Tibial nerve (tissue), 4 donors: ENCODE measurements at regions not wholly inside any gene's neighbourhood (a gene's known extent, or its start where the extent isn't known, plus 50 kb on each side); places are given as distances from the start of the nearest gene placed in this dataset.

ENCODE experiments used
- DNase-seq, 2 donors: peaks; one replicate each; pipeline ENCODE4 v3.0.0-alpha.2; 2019; ENCODE audit warnings: low spot score in 2 of 2
- H3K27ac ChIP-seq, 4 donors: fragments of 200-600 bp; sonication (generic) in 3 of 4; one replicate each; pipeline ENCODE4 v1.5.1; 2017 to 2019; ENCODE audit warnings: mild to moderate bottlenecking in 1 of 4
- H3K27me3 ChIP-seq, 2 donors: fragments of 200-600 bp; sonication (generic) in 1 of 2; one replicate each; pipeline versions ENCODE4 v1.5.1 to v1.6.0; 2017 to 2019
- H3K36me3 ChIP-seq, 3 donors: fragments of 200-600 bp; sonication (generic); one replicate each; pipeline ENCODE4 v1.5.1; 2018 to 2019
- H3K4me1 ChIP-seq, 4 donors: fragments of 200-600 bp; sonication (generic) in 3 of 4; one replicate each; pipeline ENCODE4 v1.5.1; 2017 to 2019
- H3K4me3 ChIP-seq, 4 donors: fragments of 200-600 bp; sonication (generic) in 3 of 4; one replicate each; pipeline ENCODE4 v1.5.1; 2017 to 2019; ENCODE audit warnings: mild to moderate bottlenecking in 1 of 4, moderate library complexity in 1 of 4
- H3K9me3 ChIP-seq, 4 donors: fragments of 200-600 bp; sonication (generic) in 3 of 4; one replicate each; pipeline ENCODE4 v1.5.1; 2017 to 2019
- EP300 ChIP-seq, 2 donors: sonication (generic); formaldehyde crosslinking; IDR thresholded peaks; one replicate each; pipeline ENCODE4 v1.6.1; 2017; ENCODE audit warnings: antibody characterized with exemption in 2 of 2, mild to moderate bottlenecking in 1 of 2
- POLR2A ChIP-seq, 2 donors: fragments of 450-650 bp; IDR thresholded peaks; one replicate each; pipeline ENCODE4 v1.6.1; 2017; ENCODE audit warnings: antibody characterized with exemption in 2 of 2, mild to moderate bottlenecking in 2 of 2, moderate library complexity in 2 of 2
- WGBS, 2 donors: methylation state at CpG; one replicate each; pipeline ENCODE4 v1.1.5; 2018; 5-methylcytosine and 5-hydroxymethylcytosine counted together
- TF ChIP-seq, protein P1 (sequence below), 5 experiments: fragments of 200-600 bp in 3 of 5; fragments of 450-650 bp in 2 of 5; sonication (generic) in 3 of 5; IDR thresholded peaks; one replicate each; pipeline ENCODE4 v1.5.1; 2016 to 2019; ENCODE audit warnings: antibody characterized with exemption in 5 of 5, mild to moderate bottlenecking in 3 of 5, moderate library complexity in 2 of 5

GRCh38 chr16:66130296-66130905 lies 236.1 kb upstream of the CDH5 start:
- Histone ChIP-seq H3K4me3 (no peak overlapping the region), H3K27me3 (no peaks in the 10 kb centered on the region), H3K36me3 (no peaks in the 10 kb centered on the region), H3K4me1 (peaks cover 0 to 42% (median 6%) of the 10 kb centered on the region in 4 donors), H3K9me3 (no peaks in the 10 kb centered on the region), H3K27ac (peak overlapping the region in 2 of 4 donors; percentile 46 to 79)
- DNase-seq, result no peak
- TF ChIP-seq, protein P1, sequence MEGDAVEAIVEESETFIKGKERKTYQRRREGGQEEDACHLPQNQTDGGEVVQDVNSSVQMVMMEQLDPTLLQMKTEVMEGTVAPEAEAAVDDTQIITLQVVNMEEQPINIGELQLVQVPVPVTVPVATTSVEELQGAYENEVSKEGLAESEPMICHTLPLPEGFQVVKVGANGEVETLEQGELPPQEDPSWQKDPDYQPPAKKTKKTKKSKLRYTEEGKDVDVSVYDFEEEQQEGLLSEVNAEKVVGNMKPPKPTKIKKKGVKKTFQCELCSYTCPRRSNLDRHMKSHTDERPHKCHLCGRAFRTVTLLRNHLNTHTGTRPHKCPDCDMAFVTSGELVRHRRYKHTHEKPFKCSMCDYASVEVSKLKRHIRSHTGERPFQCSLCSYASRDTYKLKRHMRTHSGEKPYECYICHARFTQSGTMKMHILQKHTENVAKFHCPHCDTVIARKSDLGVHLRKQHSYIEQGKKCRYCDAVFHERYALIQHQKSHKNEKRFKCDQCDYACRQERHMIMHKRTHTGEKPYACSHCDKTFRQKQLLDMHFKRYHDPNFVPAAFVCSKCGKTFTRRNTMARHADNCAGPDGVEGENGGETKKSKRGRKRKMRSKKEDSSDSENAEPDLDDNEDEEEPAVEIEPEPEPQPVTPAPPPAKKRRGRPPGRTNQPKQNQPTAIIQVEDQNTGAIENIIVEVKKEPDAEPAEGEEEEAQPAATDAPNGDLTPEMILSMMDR (IDR thresholded peaks at IDR 0.05), result no peak
- TF ChIP-seq POLR2A (IDR thresholded peaks at IDR 0.05), result no peak
- TF ChIP-seq EP300 (IDR thresholded peaks at IDR 0.05), result no peak
- 47 to 63% methylated on average over 5 of the region's 5 CpGs for WGBS, 2 donors

DNA sequence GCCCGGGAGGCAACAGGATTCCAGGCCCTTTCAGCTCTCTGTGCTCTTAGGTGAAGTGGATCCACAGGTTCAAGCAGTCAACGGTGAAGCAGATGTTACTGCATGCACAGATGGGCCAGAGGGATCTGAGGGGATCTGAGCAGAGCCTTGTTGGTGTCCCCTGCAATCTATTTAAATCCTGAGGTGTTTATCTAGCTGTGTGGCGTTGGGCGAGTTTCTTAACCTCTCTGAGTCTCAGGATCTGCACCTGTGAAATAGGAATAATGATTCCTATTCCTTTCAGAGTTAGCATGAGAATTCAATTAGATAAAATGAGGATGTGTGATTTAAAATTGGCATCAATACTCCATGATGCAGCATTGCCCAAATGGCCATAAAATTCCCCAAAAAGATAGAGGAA lies 237.3 kb upstream of the CDH5 start:
- Histone ChIP-seq H3K27me3 (no peaks in the 10 kb centered on the region), H3K36me3 (no peaks in the 10 kb centered on the region), H3K4me1 (peaks cover 0 to 31% (median 3%) of the 10 kb centered on the region in 4 donors), H3K4me3 (no peak overlapping the region), H3K9me3 (no peaks in the 10 kb centered on the region), H3K27ac (peak overlapping the region in 2 of 4 donors; percentile 46 to 79)
- TF ChIP-seq EP300 (IDR thresholded peaks at IDR 0.05) (no peak), POLR2A (IDR thresholded peaks at IDR 0.05) (no peak)
- TF ChIP-seq, protein P1 (IDR thresholded peaks at IDR 0.05), result no peak
- DNase-seq, result no peak
- WGBS, 2 donors, result 83 to 96% methylated on average over 3 to 4 of the region's 4 CpGs

DNA sequence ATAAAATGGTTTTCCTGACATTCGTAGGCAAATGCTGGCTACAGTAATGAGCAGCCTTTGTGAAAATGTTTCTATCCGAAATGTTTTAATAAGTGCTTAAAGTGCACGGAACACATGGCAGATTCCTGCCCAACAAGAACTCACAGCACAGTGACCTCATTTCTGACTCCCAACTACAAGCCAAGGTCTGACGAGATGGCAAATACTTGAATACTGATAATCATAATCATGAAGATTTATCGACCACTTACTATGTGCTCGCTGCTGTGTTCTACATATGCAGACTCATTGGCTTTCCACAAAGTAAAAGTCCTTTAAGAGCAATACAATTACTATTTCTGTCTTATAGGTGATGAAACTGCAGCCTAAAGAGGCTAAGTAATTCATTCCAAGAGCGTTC lies 238.1 kb upstream of the CDH5 start:
- Histone ChIP-seq H3K27me3 (no peaks in the 10 kb centered on the region), H3K27ac (peak overlapping the region in 2 of 4 donors; percentile 55 to 79), H3K9me3 (no peaks in the 10 kb centered on the region), H3K4me1 (peaks cover 0 to 31% (median 3%) of the 10 kb centered on the region in 4 donors), H3K36me3 (no peaks in the 10 kb centered on the region), H3K4me3 (no peak overlapping the region)
- no peak for DNase-seq
- no peak for TF ChIP-seq EP300 (IDR thresholded peaks at IDR 0.05)
- TF ChIP-seq POLR2A (IDR thresholded peaks at IDR 0.05), result no peak
- TF ChIP-seq, protein P1 (IDR thresholded peaks at IDR 0.05), result no peak
- 73 to 75% methylated on average over 7 of the region's 7 CpGs for WGBS, 2 donors

DNA sequence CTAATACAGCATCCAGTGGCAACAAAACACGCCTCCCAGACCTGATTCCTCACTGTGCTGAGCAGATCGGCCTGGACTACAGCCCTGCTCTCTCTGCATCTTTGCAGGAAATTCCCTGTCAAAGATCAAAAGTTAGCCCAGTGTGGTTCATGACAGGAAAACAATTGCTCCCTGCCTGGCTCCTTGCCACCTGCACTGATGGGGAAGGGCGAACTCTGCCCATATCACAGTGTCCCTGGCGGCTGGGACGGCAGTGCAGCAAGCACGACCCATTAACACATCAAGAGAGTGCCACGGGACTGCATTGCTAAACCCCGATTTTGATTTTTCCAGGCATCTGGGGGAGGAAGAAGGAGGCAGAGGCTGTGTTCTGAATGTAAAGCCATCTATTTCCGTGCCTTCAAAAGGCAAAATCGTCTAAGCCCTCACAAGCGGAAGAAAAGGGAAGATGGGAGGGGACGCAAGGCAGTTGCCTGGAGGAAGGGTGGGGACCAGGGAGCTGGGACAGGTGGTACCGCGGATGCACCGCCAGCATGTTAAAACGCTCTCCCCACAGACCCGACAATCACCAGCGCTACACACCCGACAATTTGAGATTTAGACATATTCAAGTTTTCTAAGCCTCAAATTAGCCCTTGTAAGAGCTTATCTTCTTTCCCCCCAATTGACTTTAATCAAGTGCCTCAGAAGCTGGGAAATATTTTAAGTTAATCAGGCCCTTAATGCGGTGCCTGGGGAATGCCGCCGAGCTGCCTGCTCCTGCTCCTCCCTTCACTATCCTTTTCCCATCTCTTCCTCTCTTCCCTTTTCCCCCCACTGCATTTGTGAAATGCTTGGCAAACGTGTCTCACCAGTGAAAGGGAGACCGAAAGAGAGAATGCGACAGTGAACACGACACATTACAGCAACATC lies 238.8 kb upstream of the CDH5 start:
- Histone ChIP-seq H3K4me3 (no peak overlapping the region), H3K27ac (peak overlapping the region in 2 of 4 donors; percentile 40 to 55), H3K36me3 (no peaks in the 10 kb centered on the region), H3K27me3 (no peaks in the 10 kb centered on the region), H3K9me3 (no peaks in the 10 kb centered on the region), H3K4me1 (peaks cover 0 to 31% (median 3%) of the 10 kb centered on the region in 4 donors)
- TF ChIP-seq POLR2A (IDR thresholded peaks at IDR 0.05) (no peak), EP300 (IDR thresholded peaks at IDR 0.05) (no peak)
- TF ChIP-seq, protein P1 (IDR thresholded peaks at IDR 0.05), result peak in 2 of 5 experiments; percentile 7 to 31
- WGBS, 2 donors, result 42 to 56% methylated on average over 26 of the region's 26 CpGs
- DNase-seq, result peak in 1 of 2 donors; percentile 20

DNA sequence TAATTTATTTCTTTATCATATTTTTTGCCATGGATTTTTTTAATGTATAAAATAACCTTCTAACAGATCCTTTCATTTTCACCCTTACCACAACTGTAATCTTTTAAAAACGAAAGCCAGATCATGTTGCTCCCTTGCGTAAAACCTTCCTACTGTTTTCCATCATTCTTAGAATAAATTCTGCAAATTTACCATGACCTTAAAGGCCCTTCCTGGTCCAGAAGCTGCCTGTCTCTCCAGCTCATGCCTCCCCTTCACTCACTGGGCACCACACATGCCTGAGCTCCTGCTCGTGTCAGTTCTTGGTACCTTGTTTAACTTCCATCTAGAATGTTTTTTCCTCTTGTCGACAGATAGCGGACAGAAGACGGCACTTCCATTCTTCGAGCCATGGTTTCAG lies 245.0 kb upstream of the CDH5 start:
- 75 to 91% methylated on average over 7 of the region's 7 CpGs for WGBS, 2 donors
- H3K4me3 ChIP-seq, result no peak overlapping the region
- DNase-seq, result no peak
- no peak for TF ChIP-seq POLR2A (IDR thresholded peaks at IDR 0.05)
- no peak for TF ChIP-seq EP300 (IDR thresholded peaks at IDR 0.05)
- TF ChIP-seq, protein P1 (IDR thresholded peaks at IDR 0.05), result no peak
- H3K36me3 ChIP-seq, result no peaks in the 10 kb centered on the region
- H3K27me3 ChIP-seq, result no peaks in the 10 kb centered on the region
- no peaks in the 10 kb centered on the region for H3K4me1 ChIP-seq
- no peaks in the 10 kb centered on the region for H3K9me3 ChIP-seq
- no peak overlapping the region for H3K27ac ChIP-seq
